Head of caudate nucleus (tissue), 42 donors: ENCODE measurements at regions not wholly inside any gene's neighbourhood (a gene's known extent, or its start where the extent isn't known, plus 50 kb on each side); places are given as distances from the start of the nearest gene placed in this dataset.
"Not testable (repeated sequence)": the region's sequence is repeated elsewhere in the genome, so short reads cannot be mapped to it uniquely, and the experiment has no call there.

Source experiments
- DNase-seq, 42 donors: peaks; one replicate each; pipeline versions ENCODE4 v3.0.0 to v3.0.0-alpha.2; 2020 to 2021; ENCODE audit warnings: mixed read lengths in 7 of 42
- intact Hi-C: fragments of 100-400 bp; cut with DNase I; formaldehyde crosslinking; loops from one replicate; pipeline ENCODE4 v1.15.0; 2022

GRCh38 chr10:45056806-45057205 lies 56.1 kb downstream of the ZNF22 start:
- DNase-seq, intact Hi-C loops: not testable (repeated sequence)

GRCh38 chr10:45058580-45058979 lies 57.9 kb downstream of the ZNF22 start:
- DNase-seq = no peak
- intact Hi-C loops = no loop called here

GRCh38 chr10:45058992-45059561 lies 58.4 kb downstream of the ZNF22 start:
- no peak for DNase-seq
- intact Hi-C loops = no loop called here

- intact Hi-C loops = no loop called here
- no peak for DNase-seq
Observed at GRCh38 chr10:45059632-45060031, 58.9 kb downstream of the ZNF22 start.

GRCh38 chr10:45061982-45062381 lies 61.3 kb downstream of the ZNF22 start:
- intact Hi-C loops = no loop called here
- DNase-seq = no peak

GRCh38 chr10:45063591-45064231 lies 63.0 kb downstream of the ZNF22 start:
- intact Hi-C loops = no loop called here

GRCh38 chr10:45064998-45065397 lies 64.3 kb downstream of the ZNF22 start:
- intact Hi-C loops = no loop called here
- no peak for DNase-seq

More at GRCh38 chr10:45063591-45064231, 63.0 kb downstream of the ZNF22 start:
- DNase-seq = peak in 10 of 42 donors; percentile 5 to 58 (median 22)

- intact Hi-C loops = no loop called here
- DNase-seq = peak in 9 of 42 donors; percentile 3 to 52 (median 11)
Observed at GRCh38 chr10:45071043-45071813, 70.5 kb downstream of the ZNF22 start.

GRCh38 chr10:45075216-45075615 lies 74.5 kb downstream of the ZNF22 start:
- intact Hi-C loops = no loop called here
- no peak for DNase-seq

- DNase-seq = no peak
- intact Hi-C loops = no loop called here
Observed at GRCh38 chr10:45075826-45076380, 75.2 kb downstream of the ZNF22 start.

- intact Hi-C loops = no loop called here
- no peak for DNase-seq
Observed at GRCh38 chr10:45076891-45077290, 76.2 kb downstream of the ZNF22 start.

- intact Hi-C loops = no loop called here
- no peak for DNase-seq
Observed at GRCh38 chr10:45080331-45080730, 79.6 kb downstream of the ZNF22 start.

- intact Hi-C loops = no loop called here
- no peak for DNase-seq
Observed at GRCh38 chr10:45082176-45082575, 81.5 kb downstream of the ZNF22 start.

GRCh38 chr10:45091968-45092367 lies 91.2 kb downstream of the ZNF22 start:
- DNase-seq = peak in 35 of 42 donors; percentile 6 to 63 (median 27)

GRCh38 chr10:45093945-45094344 lies 93.2 kb downstream of the ZNF22 start:
- no peak for DNase-seq
- intact Hi-C loops = no loop called here

More at GRCh38 chr10:45091968-45092367, 91.2 kb downstream of the ZNF22 start:
- intact Hi-C loops = no loop called here

GRCh38 chr10:45095286-45095685 lies 94.6 kb downstream of the ZNF22 start:
- DNase-seq = no peak
- intact Hi-C loops = no loop called here

- intact Hi-C loops = no loop called here
- DNase-seq = no peak
Observed at GRCh38 chr10:45096001-45096400, 95.3 kb downstream of the ZNF22 start.

GRCh38 chr10:45100429-45100828 lies 99.7 kb downstream of the ZNF22 start:
- intact Hi-C loops = no loop called here
- no peak for DNase-seq

- no peak for DNase-seq
- intact Hi-C loops = no loop called here
Observed at GRCh38 chr10:45104674-45105073, 104.0 kb downstream of the ZNF22 start.

GRCh38 chr10:45105309-45105708 lies 104.6 kb downstream of the ZNF22 start:
- intact Hi-C loops, DNase-seq: not testable (repeated sequence)
